Right atrium auricular region (tissue), 2 donors: ENCODE measurements at regions not wholly inside any gene's neighbourhood (a gene's known extent, or its start where the extent isn't known, plus 50 kb on each side); places are given as distances from the start of the nearest gene placed in this dataset.
"Not testable (repeated sequence)": the region's sequence is repeated elsewhere in the genome, so short reads cannot be mapped to it uniquely, and the experiment has no call there.

Source experiments
- DNase-seq: peaks from one replicate; pipeline ENCODE4 v3.0.0-alpha.2; 2019; ENCODE audit warnings: low spot score
- H3K27ac ChIP-seq, 2 donors: fragments of 200-600 bp; sonication (generic); 1 replicate in 1 of 2; 2 replicates in 1 of 2; pipeline ENCODE4 v1.5.1; 2016 to 2019
- H3K27me3 ChIP-seq, 2 donors: fragments of 200-600 bp; sonication (generic); one replicate each; pipeline versions ENCODE4 v1.5.1 to v1.6.0; 2017 to 2019
- H3K36me3 ChIP-seq: fragments of 200-600 bp; sonication (generic); one replicate; pipeline ENCODE4 v1.5.1; 2016
- H3K4me1 ChIP-seq, 2 donors: fragments of 200-600 bp; sonication (generic); one replicate each; pipeline versions ENCODE4 v1.5.1 to v1.6.0; 2017 to 2019
- H3K4me3 ChIP-seq, 2 donors: fragments of 200-600 bp; sonication (generic); 1 replicate in 1 of 2; 2 replicates in 1 of 2; pipeline ENCODE4 v1.5.1; 2017 to 2019; ENCODE audit warnings: mild to moderate bottlenecking in 1 of 2, moderate library complexity in 1 of 2
- H3K9me3 ChIP-seq, 2 donors: fragments of 200-600 bp; sonication (generic); one replicate each; pipeline ENCODE4 v1.5.1; 2019
- TF ChIP-seq, protein P1 (sequence below), 2 donors: fragments of 200-600 bp; sonication (generic); IDR thresholded peaks; one replicate each; pipeline ENCODE4 v1.5.1; 2019; ENCODE audit warnings: antibody characterized with exemption in 2 of 2

DNA sequence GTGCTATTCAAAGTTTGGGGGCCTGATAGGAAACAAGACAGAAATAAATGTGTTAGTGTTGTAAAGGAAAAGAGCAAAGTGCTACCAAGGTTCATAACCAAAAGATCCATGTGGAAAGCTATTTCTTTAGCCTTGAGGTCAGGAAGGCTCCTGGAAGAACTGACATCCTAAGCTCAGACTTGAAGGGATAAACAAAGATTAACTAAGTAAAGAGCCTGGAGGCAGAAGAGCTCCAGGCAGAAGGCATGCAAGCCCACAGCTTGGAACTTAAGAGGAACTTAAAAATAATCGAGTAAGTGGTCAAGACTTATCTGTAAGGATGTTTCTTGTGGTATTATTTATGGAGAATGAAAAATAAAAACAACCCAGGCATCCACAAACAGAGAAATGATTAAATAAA lies 245.0 kb upstream of the MGAT5 start:
- DNase-seq = no peak
- TF ChIP-seq, protein P1, sequence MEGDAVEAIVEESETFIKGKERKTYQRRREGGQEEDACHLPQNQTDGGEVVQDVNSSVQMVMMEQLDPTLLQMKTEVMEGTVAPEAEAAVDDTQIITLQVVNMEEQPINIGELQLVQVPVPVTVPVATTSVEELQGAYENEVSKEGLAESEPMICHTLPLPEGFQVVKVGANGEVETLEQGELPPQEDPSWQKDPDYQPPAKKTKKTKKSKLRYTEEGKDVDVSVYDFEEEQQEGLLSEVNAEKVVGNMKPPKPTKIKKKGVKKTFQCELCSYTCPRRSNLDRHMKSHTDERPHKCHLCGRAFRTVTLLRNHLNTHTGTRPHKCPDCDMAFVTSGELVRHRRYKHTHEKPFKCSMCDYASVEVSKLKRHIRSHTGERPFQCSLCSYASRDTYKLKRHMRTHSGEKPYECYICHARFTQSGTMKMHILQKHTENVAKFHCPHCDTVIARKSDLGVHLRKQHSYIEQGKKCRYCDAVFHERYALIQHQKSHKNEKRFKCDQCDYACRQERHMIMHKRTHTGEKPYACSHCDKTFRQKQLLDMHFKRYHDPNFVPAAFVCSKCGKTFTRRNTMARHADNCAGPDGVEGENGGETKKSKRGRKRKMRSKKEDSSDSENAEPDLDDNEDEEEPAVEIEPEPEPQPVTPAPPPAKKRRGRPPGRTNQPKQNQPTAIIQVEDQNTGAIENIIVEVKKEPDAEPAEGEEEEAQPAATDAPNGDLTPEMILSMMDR (IDR thresholded peaks at IDR 0.05) = no peak
- H3K27me3 ChIP-seq = no peaks in the 10 kb centered on the region
- H3K4me3 ChIP-seq = no peak overlapping the region
- no peaks in the 10 kb centered on the region for H3K36me3 ChIP-seq
- H3K4me1 ChIP-seq = no peaks in the 10 kb centered on the region
- H3K27ac ChIP-seq = no peak overlapping the region
- H3K9me3 ChIP-seq = no peaks in the 10 kb centered on the region

DNA sequence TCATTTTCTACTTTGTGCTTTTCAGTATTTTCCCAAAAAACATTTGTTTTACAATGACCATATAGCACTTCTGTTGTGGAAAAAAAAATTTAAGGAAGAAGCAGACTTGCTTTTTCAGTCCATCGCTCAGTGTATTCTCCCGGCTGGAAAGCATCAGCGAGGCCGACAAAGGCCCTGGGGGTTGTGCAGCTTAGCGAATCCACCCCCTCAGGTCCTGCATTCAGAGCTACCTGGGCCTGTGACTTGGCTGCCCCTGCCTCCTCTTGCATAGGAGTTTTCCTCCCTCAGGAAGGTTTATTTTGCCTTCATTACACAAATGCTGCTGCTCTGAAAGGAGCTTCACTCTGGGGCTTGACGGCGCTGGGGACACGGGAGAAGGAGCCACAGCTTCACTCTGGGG lies 244.4 kb upstream of the MGAT5 start:
- no peak for DNase-seq

DNA sequence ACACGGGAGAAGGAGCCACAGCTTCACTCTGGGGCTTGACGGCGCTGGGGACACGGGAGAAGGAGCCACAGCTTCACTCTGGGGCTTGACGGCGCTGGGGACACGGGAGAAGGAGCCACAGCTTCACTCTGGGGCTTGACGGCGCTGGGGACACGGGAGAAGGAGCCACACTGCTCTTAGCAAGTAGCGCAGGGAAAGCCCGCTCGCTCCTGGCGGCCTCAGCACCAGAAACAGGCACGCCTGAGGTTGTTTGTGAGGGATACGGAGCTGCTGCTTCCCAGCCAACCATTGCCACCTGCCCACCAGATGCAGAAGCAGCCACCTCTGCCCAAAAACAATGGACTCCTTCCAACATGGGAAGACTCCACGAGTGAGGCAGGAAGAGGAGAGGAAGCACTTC lies 244.0 kb upstream of the MGAT5 start:
- not testable (repeated sequence) for H3K27ac ChIP-seq, DNase-seq, H3K27me3 ChIP-seq, H3K4me3 ChIP-seq, H3K36me3 ChIP-seq, H3K4me1 ChIP-seq, H3K9me3 ChIP-seq

More for the DNA sequence above, 244.4 kb upstream of the MGAT5 start:
- no peaks in the 10 kb centered on the region for H3K4me1 ChIP-seq
- no peak overlapping the region for H3K27ac ChIP-seq
- no peaks in the 10 kb centered on the region for H3K27me3 ChIP-seq
- no peaks in the 10 kb centered on the region for H3K9me3 ChIP-seq
- no peaks in the 10 kb centered on the region for H3K36me3 ChIP-seq
- no peak overlapping the region for H3K4me3 ChIP-seq
- TF ChIP-seq, protein P1 (IDR thresholded peaks at IDR 0.05) = no peak

DNA sequence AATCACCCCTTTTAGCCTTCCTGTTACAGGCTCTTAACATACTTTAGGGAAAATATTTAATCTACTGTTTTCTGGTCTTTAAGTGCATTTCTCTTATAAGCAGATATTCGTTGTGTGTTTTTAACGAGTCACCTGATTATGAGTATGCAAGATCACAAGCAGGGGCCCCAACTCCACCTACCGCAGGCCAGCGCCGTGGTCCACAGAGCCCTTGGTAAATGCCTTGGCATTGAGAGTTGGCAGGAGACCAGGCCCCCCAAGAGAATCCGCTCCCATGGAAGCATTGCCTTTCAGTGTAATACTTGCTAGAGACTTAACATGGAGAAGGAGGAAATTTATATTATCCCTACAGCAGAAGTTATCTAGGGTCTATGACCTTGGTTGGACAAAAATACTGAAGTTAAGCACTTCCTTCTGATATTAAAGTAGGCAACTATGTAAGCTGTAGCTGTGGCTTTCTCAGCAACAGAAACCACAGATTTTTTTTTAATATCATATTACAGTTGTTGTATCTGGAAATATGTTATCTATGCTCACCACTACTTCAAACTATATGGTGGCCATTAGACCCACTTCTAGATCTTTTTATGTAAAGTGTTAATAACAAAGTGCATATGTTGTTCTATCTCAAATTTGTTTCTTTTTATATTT lies 241.8 kb upstream of the MGAT5 start:
- H3K36me3 ChIP-seq = no peaks in the 10 kb centered on the region
- H3K27me3 ChIP-seq = no peaks in the 10 kb centered on the region
- H3K4me1 ChIP-seq = no peaks in the 10 kb centered on the region
- TF ChIP-seq, protein P1 (IDR thresholded peaks at IDR 0.05) = no peak
- no peaks in the 10 kb centered on the region for H3K9me3 ChIP-seq
- no peak overlapping the region for H3K4me3 ChIP-seq
- no peak overlapping the region for H3K27ac ChIP-seq
- no peak for DNase-seq

DNA sequence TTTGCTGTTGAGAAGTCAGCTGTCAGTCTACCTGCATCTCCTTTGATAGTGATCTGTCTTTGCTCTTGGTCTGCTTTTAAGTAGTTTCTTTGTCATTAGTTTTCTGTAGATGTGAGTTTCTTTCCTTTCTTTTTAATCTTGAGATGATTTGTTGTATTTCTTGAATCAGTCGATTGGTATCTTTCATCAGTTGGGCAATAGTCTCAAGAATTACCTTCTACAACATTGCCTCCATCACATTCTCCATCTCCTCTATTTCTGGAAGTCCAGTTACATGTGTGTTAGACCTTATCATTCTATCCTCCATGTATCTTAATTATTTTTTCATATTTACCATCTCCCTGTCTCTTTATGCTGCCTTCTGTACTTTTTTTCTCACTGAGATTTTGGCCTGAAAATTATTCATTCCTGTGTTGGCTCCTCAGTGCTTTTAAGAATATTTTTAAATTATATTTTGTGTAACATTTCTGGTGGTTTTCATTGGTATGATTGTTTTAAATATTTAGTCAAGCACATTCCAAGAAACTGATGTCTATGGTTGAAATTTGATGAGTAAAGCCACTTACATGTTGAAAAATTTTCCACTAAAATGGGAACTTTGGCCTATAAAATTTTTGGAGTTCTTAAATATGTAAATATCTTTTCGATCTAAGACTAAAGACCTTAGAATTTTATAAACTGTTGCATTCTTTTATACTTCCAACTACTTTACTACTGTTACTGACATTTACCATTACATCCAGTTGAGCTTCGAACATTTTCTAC lies 239.5 kb upstream of the MGAT5 start:
- Histone ChIP-seq H3K9me3 (no peaks in the 10 kb centered on the region), H3K27me3 (no peaks in the 10 kb centered on the region), H3K4me1 (no peaks in the 10 kb centered on the region), H3K4me3 (no peak overlapping the region), H3K27ac (no peak overlapping the region), H3K36me3 (no peaks in the 10 kb centered on the region)
- TF ChIP-seq, protein P1 (IDR thresholded peaks at IDR 0.05) = no peak
- no peak for DNase-seq

DNA sequence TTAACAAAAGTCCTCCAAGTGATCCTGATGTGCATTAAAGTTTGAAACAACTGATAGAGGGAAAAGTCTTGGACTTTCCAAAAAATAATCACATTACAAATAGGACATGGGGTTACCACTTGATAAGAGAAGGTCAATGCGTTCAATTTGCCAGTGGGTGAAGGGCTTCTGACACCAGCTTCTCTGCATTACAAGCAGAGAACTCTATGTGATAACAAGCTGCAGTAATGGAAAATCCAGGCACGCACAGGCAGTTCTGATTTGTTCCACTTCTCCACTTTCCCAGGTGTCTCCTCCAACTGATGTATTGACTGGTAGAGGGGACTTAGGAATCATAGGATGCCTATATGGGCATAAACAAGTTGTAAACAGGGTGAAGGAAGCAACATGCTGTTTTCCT lies 234.0 kb upstream of the MGAT5 start:
- no peak for DNase-seq
- TF ChIP-seq, protein P1 (IDR thresholded peaks at IDR 0.05) = no peak

More for the DNA sequence above, 234.0 kb upstream of the MGAT5 start:
- Histone ChIP-seq H3K36me3 (no peaks in the 10 kb centered on the region), H3K9me3 (no peaks in the 10 kb centered on the region), H3K27me3 (no peaks in the 10 kb centered on the region), H3K4me3 (no peak overlapping the region), H3K4me1 (peaks cover 0 to 5% of the 10 kb centered on the region in 2 donors), H3K27ac (no peak overlapping the region)
